ENCODE measurements at regions not wholly inside any gene's neighbourhood (a gene's known extent, or its start where the extent isn't known, plus 50 kb on each side); places are given as distances from the start of the nearest gene placed in this dataset.
"Not testable (repeated sequence)": the region's sequence is repeated elsewhere in the genome, so short reads cannot be mapped to it uniquely, and the experiment has no call there.

GRCh38 chr3:163812006-163812405 lies 1266.3 kb downstream of the SI start:
- DNase-seq (ENCODE audit: low read depth): no peak

DNA sequence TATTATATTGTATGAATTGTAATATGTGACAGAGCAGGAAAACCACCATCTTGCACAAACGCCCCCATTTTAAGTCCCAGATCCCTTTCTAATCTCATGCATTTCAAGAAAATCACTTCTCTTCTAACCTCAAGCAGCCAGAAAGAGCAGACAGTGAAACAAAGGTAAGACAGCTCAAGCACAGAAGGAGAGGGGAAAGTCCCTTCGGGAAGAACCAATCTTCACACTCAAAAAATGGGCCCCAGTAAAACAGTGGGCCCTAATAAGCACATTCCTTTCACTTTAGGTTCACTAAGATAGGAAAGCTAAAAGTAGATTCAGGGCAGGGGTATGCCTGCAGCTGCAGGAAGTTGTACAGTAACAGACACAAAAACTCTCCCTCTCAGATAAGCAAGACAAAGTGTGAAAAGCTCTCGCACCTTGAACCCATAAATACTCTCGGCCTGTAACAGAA lies 1268.7 kb downstream of the SI start:
- DNase-seq (ENCODE audit: low read depth): no peak

DNA sequence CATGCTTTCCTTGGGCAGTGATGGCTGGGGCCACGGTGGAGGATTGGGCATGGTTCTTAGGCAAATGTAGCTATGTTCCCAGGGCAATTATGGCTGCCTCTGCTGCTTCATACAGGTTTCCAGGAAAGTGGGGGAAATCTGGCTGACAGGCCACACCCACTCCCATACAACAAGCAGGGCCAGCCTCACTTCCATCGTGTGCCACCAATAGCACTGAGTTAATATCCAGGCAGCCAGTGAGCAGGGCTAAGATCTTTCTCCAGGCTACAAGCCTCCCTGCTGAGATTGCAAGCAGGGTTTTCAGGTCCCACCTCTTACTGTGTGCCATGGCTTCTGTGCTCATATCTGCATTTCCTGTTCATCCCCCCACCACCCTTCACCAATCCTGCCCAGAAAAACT lies 1291.9 kb downstream of the SI start:
- DNase-seq (ENCODE audit: low read depth): no peak

- DNase-seq (ENCODE audit: low read depth): no peak
Measured at GRCh38 chr3:163785693-163786092, 1292.6 kb downstream of the SI start.

DNA sequence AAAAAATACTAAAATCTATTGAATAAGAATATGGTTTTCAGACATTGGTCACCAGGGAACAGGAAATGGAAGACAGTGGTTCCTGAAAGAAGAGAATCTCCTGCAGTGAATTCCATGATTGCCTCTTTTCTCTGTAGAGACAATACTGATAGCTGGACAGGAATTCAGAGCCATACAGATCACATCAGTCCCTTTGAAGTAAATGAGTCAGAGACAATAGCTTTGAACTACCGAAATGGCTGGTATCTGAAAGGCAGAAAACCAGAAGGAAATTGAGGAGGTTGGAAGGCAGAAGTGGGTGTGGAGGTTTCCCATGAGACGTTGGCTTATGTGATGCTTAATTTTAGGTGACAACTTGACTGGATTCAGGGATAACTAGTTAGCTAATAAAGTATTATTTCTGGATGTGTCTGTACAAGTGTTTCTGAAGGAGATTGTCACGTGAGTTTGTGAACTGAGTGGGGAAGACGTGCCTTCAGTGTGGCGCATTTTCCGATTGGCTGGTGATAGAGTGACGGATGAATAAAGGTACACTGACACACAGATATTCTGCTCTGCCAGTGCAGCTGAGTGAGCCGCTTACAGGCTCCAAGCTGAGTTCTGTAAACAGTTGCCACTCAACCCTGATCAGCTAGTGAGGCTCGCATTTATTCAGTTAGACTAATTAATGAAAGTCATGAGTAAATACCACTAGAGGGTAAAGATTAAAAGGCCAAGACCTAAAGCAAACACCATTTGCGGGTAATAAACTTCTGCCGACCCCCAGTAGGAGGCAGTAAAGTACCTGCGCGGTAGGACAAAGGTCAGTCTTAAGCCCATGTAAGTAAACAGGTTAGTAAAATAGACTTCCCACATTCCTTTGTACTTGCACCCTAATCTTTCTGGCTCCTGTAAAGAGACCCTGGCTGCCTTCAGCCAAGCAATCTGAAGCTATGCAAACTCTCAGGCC lies 1298.6 kb downstream of the SI start:
- DNase-seq (ENCODE audit: low read depth): no peak

GRCh38 chr3:163776743-163777142 lies 1301.6 kb downstream of the SI start:
- no peak for DNase-seq (ENCODE audit: low read depth)

DNA sequence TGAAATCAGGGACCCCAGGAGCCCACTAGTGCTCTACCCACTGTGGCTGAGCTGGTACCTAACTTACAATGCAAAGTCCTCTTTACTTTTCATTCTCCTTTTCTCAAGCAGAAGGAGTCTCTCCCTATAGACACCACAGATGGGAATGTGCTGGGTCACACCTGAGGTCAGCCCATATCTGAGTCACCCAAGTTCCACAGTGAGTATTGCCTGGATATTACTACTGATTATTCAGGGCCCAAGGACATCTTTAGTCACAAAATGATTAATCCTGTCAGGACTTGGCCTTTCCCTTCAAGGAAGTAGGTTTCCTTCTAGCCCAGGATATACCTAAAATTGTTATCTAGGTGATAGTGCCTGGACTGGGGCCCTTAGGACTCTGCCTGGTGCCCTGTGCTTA lies 1305.2 kb downstream of the SI start:
- no peak for DNase-seq (ENCODE audit: low read depth)

DNA sequence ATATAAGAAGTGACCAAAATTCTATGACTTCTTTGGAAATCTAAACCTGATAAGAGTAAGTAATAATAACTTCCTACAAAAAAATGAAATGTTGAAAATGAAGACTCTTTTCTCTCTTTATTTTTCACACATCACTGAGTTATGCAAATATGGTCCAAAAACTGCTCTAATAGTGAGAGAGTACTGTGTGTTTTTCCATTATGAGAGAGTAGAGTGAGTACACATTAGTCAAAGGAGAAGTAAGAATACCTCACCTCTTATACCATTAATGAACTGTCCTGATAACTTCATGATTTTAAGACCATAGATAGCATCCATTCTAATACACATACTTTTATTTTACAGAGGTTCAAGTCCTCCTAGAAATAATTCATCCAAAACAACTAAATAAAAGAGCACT lies 1310.2 kb downstream of the SI start:
- DNase-seq (ENCODE audit: low read depth): no peak

DNA sequence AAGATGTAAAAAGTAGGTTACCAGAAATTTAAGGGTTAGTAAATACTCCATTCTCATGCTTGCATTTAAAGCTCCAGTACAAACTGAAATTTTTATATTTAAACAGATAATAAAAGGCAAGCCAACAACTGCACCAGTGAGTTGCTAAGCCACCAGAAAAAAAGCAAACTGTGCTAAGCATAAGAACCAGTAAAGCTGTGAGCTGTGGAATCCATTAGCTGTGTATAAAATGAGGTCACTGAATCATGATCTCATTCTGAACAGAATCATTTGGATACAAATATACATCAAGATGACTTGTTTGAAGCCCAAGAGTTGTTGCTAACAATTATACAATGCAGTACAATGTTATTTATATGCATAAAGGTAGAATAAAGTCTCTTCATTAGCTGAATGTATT lies 1312.2 kb downstream of the SI start:
- no peak for DNase-seq (ENCODE audit: low read depth)

DNA sequence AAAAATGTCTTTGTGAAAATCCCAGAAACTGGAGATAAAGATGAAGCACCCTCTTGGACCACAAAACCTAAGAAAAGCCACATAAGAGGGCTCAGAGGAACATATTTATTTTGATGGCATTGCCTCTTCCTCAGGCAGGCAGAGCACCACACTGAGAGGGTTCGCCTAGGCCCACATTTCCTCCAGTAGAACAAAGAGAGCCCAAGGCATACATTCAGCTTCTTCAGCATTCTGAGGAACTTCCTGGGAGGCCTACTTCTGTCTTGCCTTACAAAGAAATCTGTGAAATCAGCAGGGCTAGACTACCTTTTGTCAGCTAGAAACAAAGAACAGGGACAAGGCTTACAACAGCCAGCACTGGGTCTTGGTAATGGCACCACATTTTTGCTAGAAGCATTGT lies 1325.3 kb downstream of the SI start:
- no peak for DNase-seq (ENCODE audit: low read depth)

GRCh38 chr3:163745204-163745603 lies 1333.1 kb downstream of the SI start:
- no peak for DNase-seq (ENCODE audit: low read depth)

DNA sequence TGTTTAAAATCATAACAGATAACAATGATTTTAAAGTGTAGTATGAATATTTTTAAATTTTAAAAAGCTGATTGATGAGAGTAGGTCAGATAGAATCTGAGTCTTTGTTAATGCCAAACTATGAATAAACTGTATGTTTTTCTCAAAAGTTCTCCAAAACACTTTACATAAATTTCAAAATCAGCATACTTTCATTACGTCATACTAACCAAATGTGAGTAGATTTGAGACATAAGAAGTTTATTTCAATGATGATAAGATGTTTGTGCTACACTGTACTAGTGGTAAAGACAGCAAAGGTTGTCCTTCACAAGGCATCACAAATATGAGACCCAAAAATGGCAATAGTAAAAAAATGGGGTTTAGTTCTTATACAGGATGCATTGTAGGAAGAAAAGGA lies 1342.9 kb downstream of the SI start:
- DNase-seq (ENCODE audit: low read depth): no peak

DNA sequence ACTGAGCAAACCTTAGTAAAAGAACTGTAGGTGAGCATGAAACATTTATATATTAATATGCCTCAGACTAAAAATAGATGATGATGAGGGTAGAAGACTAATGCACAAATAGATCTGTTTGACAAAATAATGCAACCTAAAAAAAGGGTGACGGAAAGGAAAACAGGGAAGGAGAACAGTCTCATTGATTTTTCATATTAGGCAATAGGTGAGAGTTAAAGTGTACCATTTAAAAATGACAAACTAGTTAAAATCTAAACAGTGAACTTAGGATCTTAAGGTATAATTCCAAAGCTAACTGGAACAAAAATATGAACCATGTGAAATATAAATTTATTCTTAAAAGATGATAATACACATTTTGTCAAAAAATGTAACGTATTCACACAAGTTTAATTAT lies 1347.6 kb downstream of the SI start:
- DNase-seq (ENCODE audit: low read depth): no peak

DNA sequence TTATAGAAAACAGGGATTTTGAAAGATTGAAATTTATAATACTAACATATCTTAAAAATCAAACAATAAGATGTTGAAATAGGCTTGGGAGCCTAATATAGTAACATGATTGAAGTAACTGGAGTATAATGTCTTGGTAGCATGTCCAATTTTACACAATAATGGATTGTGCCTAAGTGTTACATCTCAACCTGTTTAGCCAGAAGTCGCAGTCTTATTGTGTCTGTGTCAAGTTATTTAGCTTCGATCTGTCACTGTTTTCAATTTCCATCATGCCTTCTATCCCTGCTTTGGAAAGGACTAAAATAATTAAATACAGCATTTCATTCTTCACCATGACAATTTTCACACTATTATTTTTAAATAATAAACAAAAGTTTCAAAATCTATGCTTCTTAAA lies 1352.2 kb downstream of the SI start:
- no peak for DNase-seq (ENCODE audit: low read depth)

- no peak for DNase-seq (ENCODE audit: low read depth)
Measured at GRCh38 chr3:163722405-163722804, 1355.9 kb downstream of the SI start.

DNA sequence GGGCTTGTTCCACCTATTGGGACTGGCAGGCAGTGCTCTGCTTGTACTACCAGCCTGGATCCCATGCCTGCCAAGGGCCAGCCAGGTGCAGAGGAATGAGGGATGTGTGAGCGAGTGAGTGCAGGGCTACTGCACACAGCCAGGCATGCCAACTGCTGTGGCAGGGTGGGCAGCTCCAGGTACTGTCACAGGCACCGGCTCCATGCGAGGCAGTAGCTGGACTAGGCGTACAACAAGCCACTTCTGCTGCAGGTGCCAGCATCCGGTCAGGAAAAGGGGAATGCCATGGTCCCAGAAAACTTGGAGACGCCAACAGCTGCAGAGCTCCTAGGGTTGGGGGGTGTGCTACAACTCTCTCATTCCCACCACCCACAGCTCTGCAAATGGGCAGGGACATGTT lies 1356.7 kb downstream of the SI start:
- DNase-seq (ENCODE audit: low read depth): no peak

DNA sequence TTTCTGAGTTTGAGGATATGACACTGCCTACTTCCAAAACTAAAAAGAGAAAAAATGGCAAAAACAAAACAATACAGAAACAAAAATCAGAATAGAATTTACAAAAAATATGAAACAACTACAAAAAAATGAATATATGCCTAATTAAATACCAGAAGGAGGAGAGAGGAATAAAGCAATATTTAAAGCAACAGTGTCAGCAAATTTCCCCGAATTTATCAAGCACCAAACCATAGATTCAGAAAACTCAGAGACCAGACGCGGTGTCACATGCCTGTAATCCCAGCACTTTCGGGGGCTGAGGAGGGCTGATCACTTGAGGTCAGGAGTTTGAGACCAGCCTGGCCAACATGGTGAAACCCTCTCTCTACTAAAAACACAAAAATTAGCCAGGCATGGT lies 1360.9 kb downstream of the SI start:
- DNase-seq (ENCODE audit: low read depth): no peak

- DNase-seq (ENCODE audit: low read depth): no peak
Measured at GRCh38 chr3:163708428-163708827, 1369.9 kb downstream of the SI start.

DNA sequence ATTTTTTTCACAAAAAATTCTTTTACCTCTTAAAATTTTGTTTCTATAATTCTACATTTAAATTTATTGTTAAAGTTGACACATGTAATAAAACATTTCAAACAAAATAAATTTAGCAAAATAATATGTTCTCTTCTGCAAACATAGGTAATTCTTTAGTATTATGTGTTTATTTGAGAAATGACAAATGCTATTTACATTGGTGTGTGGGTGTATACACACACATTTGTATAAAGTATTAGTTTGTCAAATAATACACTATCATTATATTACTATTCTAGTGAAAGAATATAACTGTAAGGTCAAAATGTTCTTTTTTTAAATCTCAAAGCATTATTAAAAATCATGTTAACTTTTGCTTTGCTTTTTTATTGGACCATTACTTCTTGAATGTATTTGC lies 1370.6 kb downstream of the SI start:
- no peak for DNase-seq (ENCODE audit: low read depth)

DNA sequence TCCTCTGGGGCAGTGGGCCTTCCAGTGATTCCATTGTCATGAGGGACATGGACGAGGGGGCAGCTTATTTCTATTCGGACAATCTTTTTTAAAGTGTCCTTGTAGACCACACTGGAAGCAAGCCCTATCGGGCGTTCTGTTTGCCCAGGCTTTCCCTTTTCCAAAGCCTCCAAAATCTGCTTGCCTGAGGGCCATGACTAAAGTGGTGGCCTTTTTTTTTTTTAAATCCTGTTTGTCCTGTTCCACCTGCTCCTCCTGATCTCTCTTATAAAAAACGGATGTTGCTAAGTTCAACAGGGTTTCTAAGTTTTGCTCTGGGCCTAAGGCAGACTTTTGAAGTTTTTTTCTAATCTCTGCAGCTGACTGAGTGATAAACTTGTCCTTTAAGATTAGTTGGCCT lies 1380.1 kb downstream of the SI start:
- DNase-seq (ENCODE audit: low read depth): not testable (repeated sequence)

DNA sequence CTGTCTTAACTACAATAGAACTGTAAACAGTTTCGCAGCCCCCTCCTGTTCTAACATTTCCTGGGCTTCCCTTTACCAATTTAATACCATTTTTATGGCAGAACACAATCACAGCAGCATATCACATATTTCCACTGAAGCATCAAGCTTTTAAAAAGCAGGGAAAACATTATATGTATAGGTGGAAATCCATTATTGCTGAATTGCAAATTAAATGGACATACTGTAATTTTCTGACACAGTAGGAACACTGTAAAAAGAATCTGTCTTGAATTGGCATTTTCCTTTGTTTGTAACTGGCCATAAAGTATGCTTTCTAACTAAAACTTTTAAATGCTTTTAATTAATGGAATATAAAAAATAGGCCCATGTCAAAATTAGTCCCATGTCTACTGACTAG lies 1385.8 kb downstream of the SI start:
- no peak for DNase-seq (ENCODE audit: low read depth)

DNA sequence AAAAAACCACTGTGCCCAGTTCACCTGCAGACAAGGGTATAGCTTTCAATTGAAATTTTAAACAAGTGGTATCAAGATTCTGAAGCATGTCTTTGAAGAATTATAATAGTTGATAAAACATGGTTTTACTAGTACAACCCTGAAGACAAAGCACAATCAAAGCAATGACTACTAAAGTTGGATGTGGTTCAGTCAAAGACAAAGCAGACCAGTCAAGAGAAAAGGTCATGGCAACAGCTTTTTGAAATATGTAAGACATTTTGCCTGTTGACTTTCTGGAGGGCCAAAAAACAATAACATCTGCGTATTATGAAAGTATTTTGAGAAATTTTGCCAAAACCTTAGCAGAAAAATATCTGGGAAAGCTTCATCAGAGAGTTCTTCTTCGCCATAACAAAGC lies 1393.6 kb downstream of the SI start:
- no peak for DNase-seq (ENCODE audit: low read depth)

GRCh38 chr3:163672954-163673353 lies 1405.3 kb downstream of the SI start:
- no peak for DNase-seq (ENCODE audit: low read depth)

GRCh38 chr3:163671201-163671600 lies 1407.1 kb downstream of the SI start:
- no peak for DNase-seq (ENCODE audit: low read depth)
